ENCODE measurements at regions not wholly inside any gene's neighbourhood (a gene's known extent, or its start where the extent isn't known, plus 50 kb on each side); places are given as distances from the start of the nearest gene placed in this dataset.

- Mint-ChIP-seq H3K36me3 (ENCODE audit: insufficient read depth in 1 of 3, low read depth in 3 of 3) (no peaks in the 10 kb centered on the region), H3K4me1 (no peaks in the 10 kb centered on the region), H3K9me3 (no peaks in the 10 kb centered on the region), H3K4me3 (no peak overlapping the region), H3K27ac (no peak overlapping the region), H3K27me3 (ENCODE audit: low read depth) (no peaks in the 10 kb centered on the region)
- Histone ChIP-seq H4K8ac (replicated peaks; ENCODE audit: insufficient read length, low read depth, low read length) (no peak overlapping the region), H4K20me1 (ENCODE audit: control insufficient read depth, insufficient read depth, insufficient read length) (no peaks in the 10 kb centered on the region), H3K27me3 (ENCODE audit: insufficient read depth, low read length) (no peaks in the 10 kb centered on the region), H2BK5ac (ENCODE audit: insufficient read length, low read length) (no peak overlapping the region), H2BK20ac (ENCODE audit: low read depth, low read length, poor library complexity, severe bottlenecking) (no peak overlapping the region), H3K79me2 (ENCODE audit: insufficient read depth, low read length) (no peaks in the 10 kb centered on the region), H3K9me3 (ENCODE audit: control insufficient read depth, low read depth, low read length) (no peaks in the 10 kb centered on the region), H2BK12ac (ENCODE audit: insufficient read length, low read depth, low read length) (no peak overlapping the region), H2AFZ (ENCODE audit: low read length) (no peak overlapping the region), H3K27ac (ENCODE audit: insufficient read length, low read depth, low read length) (no peak overlapping the region), H3T11ph (ENCODE audit: low read length) (no peak overlapping the region), H2BK120ac (ENCODE audit: low read depth, low read length, poor library complexity, severe bottlenecking) (no peak overlapping the region), H4K5ac (ENCODE audit: insufficient read length, low read depth, low read length) (no peak overlapping the region), H3K4me1 (ENCODE audit: insufficient read depth, low read length) (no peaks in the 10 kb centered on the region), H3K18ac (ENCODE audit: insufficient read length, low read depth, low read length) (no peak overlapping the region), H3K14ac (ENCODE audit: insufficient read depth, low read length) (no peak overlapping the region), H3K79me1 (ENCODE audit: insufficient read depth, low read depth, low read length, poor library complexity, severe bottlenecking) (no peaks in the 10 kb centered on the region), H4K91ac (ENCODE audit: insufficient read length, low read depth, low read length) (no peak overlapping the region), H3K23ac (ENCODE audit: insufficient read length, low read depth, low read length) (no peak overlapping the region), H3K9ac (ENCODE audit: extremely low read depth, insufficient read length, low read length) (no peak overlapping the region), H3K4me2 (ENCODE audit: insufficient read depth, insufficient read length, low read length) (no peak overlapping the region), H2BK15ac (ENCODE audit: low read depth, low read length) (no peak overlapping the region), H3K4ac (ENCODE audit: low read depth, low read length) (no peak overlapping the region), H3K56ac (ENCODE audit: insufficient read length, low read depth, low read length) (no peak overlapping the region), H3K23me2 (ENCODE audit: insufficient read length, low read depth, low read length, poor library complexity, severe bottlenecking) (no peaks in the 10 kb centered on the region), H2AK5ac (ENCODE audit: insufficient read length, low read length) (no peak overlapping the region)
- no peak for DNase-seq
- no CpG with 5 or more reads among the region's 1 CpG for WGBS (ENCODE audit: extremely low coverage, insufficient read length, low lambda C conversion rate)
- TF ChIP-seq CTCF (conservative IDR thresholded peaks at IDR 0.05), result no peak
Measured at GRCh38 chr6:84892671-84893070, 128.3 kb upstream of the TBX18 start.

Data from H9 (cell line).